T-helper 2 cell treated with Interferon-gamma antibody and Interleukin-4, amounts not matched to agents 5 μg/mL and 100 μg/mL, for 36 hours (primary cell): ENCODE measurements at regions not wholly inside any gene's neighbourhood (a gene's known extent, or its start where the extent isn't known, plus 50 kb on each side); places are given as distances from the start of the nearest gene placed in this dataset.

ENCODE experiments used
- DNase-seq: peaks from one replicate; pipeline ENCODE4 v3.0.0; 2021; ENCODE audit warnings: low spot score
- H3K27ac Mint-ChIP-seq: one replicate; pipeline ENCODE4 v1.8.0; 2021; ENCODE audit warnings: mild to moderate bottlenecking, mixed read lengths
- H3K27me3 Mint-ChIP-seq: one replicate; pipeline ENCODE4 v1.8.0; 2021; ENCODE audit warnings: low read depth, mixed read lengths
- H3K36me3 Mint-ChIP-seq: one replicate; pipeline ENCODE4 v1.8.0; 2021; ENCODE audit warnings: low read depth, mixed read lengths
- H3K4me1 Mint-ChIP-seq: one replicate; pipeline ENCODE4 v1.8.0; 2021; ENCODE audit warnings: low read depth, mixed read lengths
- H3K4me3 Mint-ChIP-seq: one replicate; pipeline ENCODE4 v1.8.0; 2022; ENCODE audit warnings: mild to moderate bottlenecking, moderate library complexity, mixed read lengths
- H3K9me3 Mint-ChIP-seq: one replicate; pipeline ENCODE4 v1.8.0; 2021; ENCODE audit warnings: mixed read lengths

- H3K4me1 Mint-ChIP-seq, result no peaks in the 10 kb centered on the region
- peaks cover 5% of the 10 kb centered on the region for H3K27me3 Mint-ChIP-seq
- no peaks in the 10 kb centered on the region for H3K9me3 Mint-ChIP-seq
- no peak overlapping the region for H3K27ac Mint-ChIP-seq
- H3K4me3 Mint-ChIP-seq, result no peak overlapping the region
- H3K36me3 Mint-ChIP-seq, result no peaks in the 10 kb centered on the region
- no peak for DNase-seq
These were observed 139.0 kb downstream of the DCK start for GRCh38 chr4:71132486-71132885.

- Mint-ChIP-seq H3K36me3 (no peaks in the 10 kb centered on the region), H3K27me3 (peaks cover 5% of the 10 kb centered on the region), H3K4me3 (no peak overlapping the region), H3K27ac (no peak overlapping the region), H3K4me1 (no peaks in the 10 kb centered on the region), H3K9me3 (no peaks in the 10 kb centered on the region)
- DNase-seq, result no peak
These were observed 140.0 kb downstream of the DCK start for GRCh38 chr4:71133491-71133890.

- H3K27ac Mint-ChIP-seq, result no peak overlapping the region
These were observed 142.6 kb downstream of the DCK start for GRCh38 chr4:71136071-71136470.

GRCh38 chr4:71138007-71138615 lies 144.7 kb downstream of the DCK start:
- H3K36me3 Mint-ChIP-seq, result no peaks in the 10 kb centered on the region
- peaks cover 3% of the 10 kb centered on the region for H3K4me1 Mint-ChIP-seq
- no peak overlapping the region for H3K27ac Mint-ChIP-seq
- no peak overlapping the region for H3K4me3 Mint-ChIP-seq
- H3K27me3 Mint-ChIP-seq, result no peaks in the 10 kb centered on the region
- DNase-seq, result no peak
- H3K9me3 Mint-ChIP-seq, result no peaks in the 10 kb centered on the region

More at GRCh38 chr4:71136071-71136470, 142.6 kb downstream of the DCK start:
- H3K27me3 Mint-ChIP-seq, result no peaks in the 10 kb centered on the region
- no peaks in the 10 kb centered on the region for H3K9me3 Mint-ChIP-seq
- H3K36me3 Mint-ChIP-seq, result no peaks in the 10 kb centered on the region
- DNase-seq, result no peak
- peaks cover under 1% of the 10 kb centered on the region for H3K4me1 Mint-ChIP-seq
- H3K4me3 Mint-ChIP-seq, result no peak overlapping the region

- Mint-ChIP-seq H3K4me3 (no peak overlapping the region), H3K4me1 (peaks cover 3% of the 10 kb centered on the region), H3K9me3 (no peaks in the 10 kb centered on the region), H3K27me3 (no peaks in the 10 kb centered on the region), H3K36me3 (no peaks in the 10 kb centered on the region), H3K27ac (no peak overlapping the region)
- DNase-seq, result no peak
These were observed 147.1 kb downstream of the DCK start for GRCh38 chr4:71140563-71140962.

GRCh38 chr4:71141125-71141524 lies 147.7 kb downstream of the DCK start:
- no peaks in the 10 kb centered on the region for H3K27me3 Mint-ChIP-seq
- no peak for DNase-seq
- no peak overlapping the region for H3K27ac Mint-ChIP-seq
- no peaks in the 10 kb centered on the region for H3K36me3 Mint-ChIP-seq
- H3K9me3 Mint-ChIP-seq, result no peaks in the 10 kb centered on the region
- no peak overlapping the region for H3K4me3 Mint-ChIP-seq
- peaks cover 3% of the 10 kb centered on the region for H3K4me1 Mint-ChIP-seq

GRCh38 chr4:71147261-71147660 lies 153.8 kb downstream of the DCK start:
- no peak overlapping the region for H3K27ac Mint-ChIP-seq
- peaks cover 2% of the 10 kb centered on the region for H3K27me3 Mint-ChIP-seq
- peaks cover 4% of the 10 kb centered on the region for H3K9me3 Mint-ChIP-seq
- no peak overlapping the region for H3K4me3 Mint-ChIP-seq
- no peaks in the 10 kb centered on the region for H3K4me1 Mint-ChIP-seq
- DNase-seq, result no peak
- H3K36me3 Mint-ChIP-seq, result no peaks in the 10 kb centered on the region

GRCh38 chr4:71148545-71148944 lies 155.1 kb downstream of the DCK start:
- peaks cover 2% of the 10 kb centered on the region for H3K27me3 Mint-ChIP-seq
- H3K36me3 Mint-ChIP-seq, result no peaks in the 10 kb centered on the region
- H3K9me3 Mint-ChIP-seq, result peaks cover 4% of the 10 kb centered on the region
- DNase-seq, result no peak
- H3K27ac Mint-ChIP-seq, result no peak overlapping the region
- no peak overlapping the region for H3K4me3 Mint-ChIP-seq
- no peaks in the 10 kb centered on the region for H3K4me1 Mint-ChIP-seq

GRCh38 chr4:71151054-71151453 lies 157.6 kb downstream of the DCK start:
- DNase-seq, result no peak
- Mint-ChIP-seq H3K36me3 (no peaks in the 10 kb centered on the region), H3K4me1 (no peaks in the 10 kb centered on the region), H3K27ac (no peak overlapping the region), H3K4me3 (no peak overlapping the region), H3K9me3 (peaks cover 4% of the 10 kb centered on the region), H3K27me3 (peaks cover 2% of the 10 kb centered on the region)

GRCh38 chr4:71156616-71157015 lies 163.2 kb downstream of the DCK start:
- peaks cover 2% of the 10 kb centered on the region for H3K27me3 Mint-ChIP-seq
- H3K9me3 Mint-ChIP-seq, result no peaks in the 10 kb centered on the region
- H3K4me1 Mint-ChIP-seq, result no peaks in the 10 kb centered on the region
- H3K4me3 Mint-ChIP-seq, result no peak overlapping the region
- H3K27ac Mint-ChIP-seq, result no peak overlapping the region
- H3K36me3 Mint-ChIP-seq, result no peaks in the 10 kb centered on the region
- DNase-seq, result no peak

- H3K4me3 Mint-ChIP-seq, result no peak overlapping the region
These were observed 168.9 kb downstream of the DCK start for GRCh38 chr4:71162386-71162785.

GRCh38 chr4:71163317-71163716 lies 169.9 kb downstream of the DCK start:
- Mint-ChIP-seq H3K36me3 (no peaks in the 10 kb centered on the region), H3K27ac (no peak overlapping the region), H3K4me1 (no peaks in the 10 kb centered on the region), H3K4me3 (no peak overlapping the region), H3K9me3 (no peaks in the 10 kb centered on the region), H3K27me3 (peaks cover 5% of the 10 kb centered on the region)
- DNase-seq, result no peak

More at GRCh38 chr4:71162386-71162785, 168.9 kb downstream of the DCK start:
- peaks cover 5% of the 10 kb centered on the region for H3K27me3 Mint-ChIP-seq
- H3K36me3 Mint-ChIP-seq, result no peaks in the 10 kb centered on the region
- H3K27ac Mint-ChIP-seq, result no peak overlapping the region
- H3K4me1 Mint-ChIP-seq, result no peaks in the 10 kb centered on the region
- no peaks in the 10 kb centered on the region for H3K9me3 Mint-ChIP-seq
- no peak for DNase-seq

GRCh38 chr4:71167083-71167482 lies 171.7 kb upstream of the SLC4A4 start:
- DNase-seq, result no peak
- no peak overlapping the region for H3K27ac Mint-ChIP-seq
- H3K4me1 Mint-ChIP-seq, result no peaks in the 10 kb centered on the region

GRCh38 chr4:71171592-71171991 lies 167.2 kb upstream of the SLC4A4 start:
- Mint-ChIP-seq H3K4me3 (no peak overlapping the region), H3K4me1 (no peaks in the 10 kb centered on the region), H3K27ac (no peak overlapping the region), H3K9me3 (no peaks in the 10 kb centered on the region), H3K27me3 (peaks cover 2% of the 10 kb centered on the region), H3K36me3 (no peaks in the 10 kb centered on the region)
- DNase-seq, result no peak

More at GRCh38 chr4:71167083-71167482, 171.7 kb upstream of the SLC4A4 start:
- no peak overlapping the region for H3K4me3 Mint-ChIP-seq
- no peaks in the 10 kb centered on the region for H3K9me3 Mint-ChIP-seq
- peaks cover 3% of the 10 kb centered on the region for H3K27me3 Mint-ChIP-seq
- H3K36me3 Mint-ChIP-seq, result no peaks in the 10 kb centered on the region

GRCh38 chr4:71181332-71181731 lies 157.5 kb upstream of the SLC4A4 start:
- Mint-ChIP-seq H3K4me3 (no peak overlapping the region), H3K27me3 (peaks cover 31% of the 10 kb centered on the region), H3K27ac (no peak overlapping the region), H3K4me1 (peaks cover 9% of the 10 kb centered on the region), H3K36me3 (no peaks in the 10 kb centered on the region), H3K9me3 (no peaks in the 10 kb centered on the region)
- no peak for DNase-seq
